OCI-M1 (cell line): ENCODE measurements at regions not wholly inside any gene's neighbourhood (a gene's known extent, or its start where the extent isn't known, plus 50 kb on each side); places are given as distances from the start of the nearest gene placed in this dataset.
"Not testable (repeated sequence)": the region's sequence is repeated elsewhere in the genome, so short reads cannot be mapped to it uniquely, and the experiment has no call there.

Experiments
- DNase-seq: peaks from one replicate; lab custom pipeline; 2025; lab: John Stamatoyannopoulos, UW

- no peak for DNase-seq
Measured at GRCh38 chr22:48515571-48516200, 1312.0 kb downstream of the BRD1 start.

GRCh38 chr22:48513929-48514328 is 1313.7 kb downstream of the BRD1 start:
- DNase-seq, result no peak

- DNase-seq, result no peak
Measured at GRCh38 chr22:48513446-48513845, 1314.2 kb downstream of the BRD1 start.

GRCh38 chr22:48511781-48512327 is 1315.8 kb downstream of the BRD1 start:
- DNase-seq, result no peak

- no peak for DNase-seq
Measured at GRCh38 chr22:48511211-48511610, 1316.5 kb downstream of the BRD1 start.

DNA sequence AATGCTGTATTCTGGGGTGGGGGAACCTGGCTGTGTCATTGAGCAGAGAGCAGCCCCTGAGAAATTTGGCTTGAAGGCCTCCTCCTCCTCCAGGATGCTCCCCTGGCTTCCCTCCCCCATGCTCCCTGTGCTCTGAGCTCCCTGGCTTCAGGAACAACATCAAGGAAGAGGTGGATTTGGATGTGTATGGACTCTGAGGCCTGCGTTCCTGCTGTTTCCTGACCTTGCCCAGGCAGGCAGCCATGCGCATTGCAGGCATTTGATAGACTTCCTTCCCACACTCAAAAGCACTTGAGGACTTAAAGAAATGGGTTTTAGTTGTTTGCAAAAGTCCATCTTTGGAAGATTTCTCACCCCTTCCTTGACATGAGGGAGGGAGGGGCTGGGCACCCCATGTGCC is 1317.1 kb downstream of the BRD1 start:
- no peak for DNase-seq

DNA sequence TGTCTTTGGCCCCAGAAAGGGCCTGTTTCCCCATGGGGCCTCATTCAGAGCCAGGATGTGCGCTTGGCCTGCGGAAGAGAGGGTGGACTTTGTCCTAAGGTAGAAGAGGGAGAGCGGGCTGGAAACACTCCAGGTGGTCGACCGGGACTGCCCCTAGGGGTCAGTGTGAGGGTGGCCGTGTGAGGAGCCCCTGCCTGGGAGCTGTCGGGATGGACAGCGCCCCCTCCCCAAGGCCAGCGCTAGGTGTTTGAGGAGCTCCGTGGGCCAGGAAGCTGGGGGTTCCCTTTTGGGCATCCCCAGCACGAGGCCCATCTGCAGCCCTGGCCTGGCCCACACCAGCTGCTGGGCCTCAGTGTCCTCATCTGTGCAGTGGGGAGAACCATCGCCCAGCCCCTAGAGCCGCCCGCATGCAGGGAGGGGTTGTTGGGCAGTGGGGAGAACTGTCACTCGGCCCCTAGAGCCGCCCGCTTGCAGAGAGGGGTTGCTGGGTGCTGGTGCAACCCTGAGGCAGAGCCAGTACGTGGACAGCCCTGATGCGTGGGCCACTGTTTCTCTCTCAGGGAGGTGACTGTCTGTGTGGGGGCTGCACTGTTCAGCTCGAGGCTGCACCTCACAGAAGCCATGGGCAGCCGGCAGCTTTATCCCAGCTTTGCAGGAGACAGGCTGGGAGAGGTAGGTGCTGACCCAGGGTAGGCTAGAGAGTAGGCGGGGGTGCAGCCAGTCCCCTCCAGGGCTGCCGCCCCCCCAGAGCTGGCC is 1319.9 kb downstream of the BRD1 start:
- DNase-seq, result no peak

DNA sequence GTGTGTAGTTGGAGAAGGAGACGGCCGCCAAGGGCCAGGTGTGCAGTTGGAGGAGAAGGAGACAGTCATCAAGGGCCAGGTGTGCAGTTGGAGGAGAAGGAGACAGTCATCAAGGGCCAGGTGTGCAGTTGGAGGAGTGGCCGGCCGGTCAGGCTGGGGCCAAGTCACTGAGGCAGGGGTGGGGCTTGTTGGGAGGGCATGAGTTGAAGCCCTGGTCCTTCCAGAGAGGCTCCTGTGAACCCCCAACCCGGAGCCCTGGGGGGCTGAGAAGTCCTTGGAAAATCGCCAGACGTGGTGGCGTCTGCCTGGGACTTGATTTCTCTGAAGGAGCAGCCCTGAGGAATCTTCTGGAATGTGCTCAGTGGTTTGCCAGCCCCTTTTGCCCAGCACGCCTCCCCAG is 1320.5 kb downstream of the BRD1 start:
- DNase-seq, result no peak

GRCh38 chr22:48506506-48507145 is 1321.0 kb downstream of the BRD1 start:
- DNase-seq, result no peak

- no peak for DNase-seq
Measured at GRCh38 chr22:48505891-48506290, 1321.8 kb downstream of the BRD1 start.

GRCh38 chr22:48504519-48505140 is 1323.0 kb downstream of the BRD1 start:
- no peak for DNase-seq

DNA sequence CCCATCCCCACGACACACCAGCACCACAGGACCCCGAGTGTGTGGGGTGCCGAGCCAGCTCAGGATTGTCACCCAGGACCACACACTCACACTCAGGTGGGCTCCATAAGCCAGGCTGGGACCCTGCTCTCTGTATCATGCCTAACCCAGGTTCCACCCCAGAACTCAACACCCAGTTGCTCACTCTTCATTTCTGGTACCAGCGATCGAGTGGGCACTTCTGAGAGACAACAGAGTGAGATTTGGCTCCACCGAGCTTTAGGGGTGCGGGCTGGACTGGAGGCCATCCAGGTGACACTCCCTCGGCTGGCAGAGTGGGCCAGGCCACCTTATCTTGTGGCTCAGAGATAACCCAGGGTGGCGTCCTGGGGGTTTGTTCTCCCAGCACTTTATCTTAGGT is 1323.8 kb downstream of the BRD1 start:
- DNase-seq, result no peak

GRCh38 chr22:48503035-48503625 is 1324.5 kb downstream of the BRD1 start:
- DNase-seq, result no peak

- no peak for DNase-seq
Measured at GRCh38 chr22:48501231-48501750, 1326.4 kb downstream of the BRD1 start.

DNA sequence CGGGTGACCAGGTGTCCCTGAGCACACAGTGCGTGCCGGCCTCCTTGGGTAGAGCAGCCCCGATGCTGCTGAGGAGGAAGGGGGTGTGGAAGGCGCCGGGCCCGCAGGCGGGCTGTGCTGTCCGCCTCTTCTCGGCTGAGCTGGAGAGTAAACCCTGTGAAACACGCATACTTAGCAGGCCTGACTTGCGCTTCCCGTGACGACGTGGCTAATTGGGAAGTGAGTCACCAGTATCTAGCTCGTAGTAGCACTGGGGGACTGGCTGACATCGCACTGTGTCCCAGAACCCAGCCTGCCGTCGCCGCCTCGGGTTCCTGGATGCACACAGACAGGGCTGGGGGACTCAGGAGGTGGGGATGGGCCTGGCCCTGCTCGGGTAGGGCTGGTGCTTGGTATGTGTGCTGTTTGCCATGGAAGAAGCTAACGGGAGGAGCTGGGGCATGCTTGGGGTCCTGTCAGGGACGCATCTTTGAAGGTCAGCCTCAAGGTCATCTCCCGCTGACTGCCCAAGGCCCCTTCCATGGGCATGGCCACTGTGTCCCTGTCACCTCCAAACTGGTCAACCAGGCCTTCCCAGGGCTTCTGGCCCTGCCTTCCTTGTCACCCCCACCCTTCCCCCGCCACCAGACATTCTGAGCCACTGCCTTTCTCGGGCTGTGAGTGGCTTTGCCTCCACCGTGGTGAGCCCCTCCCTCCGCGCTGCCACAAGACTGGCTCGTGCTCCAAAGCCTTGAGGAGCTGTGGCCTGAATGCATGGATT is 1327.0 kb downstream of the BRD1 start:
- no peak for DNase-seq

DNA sequence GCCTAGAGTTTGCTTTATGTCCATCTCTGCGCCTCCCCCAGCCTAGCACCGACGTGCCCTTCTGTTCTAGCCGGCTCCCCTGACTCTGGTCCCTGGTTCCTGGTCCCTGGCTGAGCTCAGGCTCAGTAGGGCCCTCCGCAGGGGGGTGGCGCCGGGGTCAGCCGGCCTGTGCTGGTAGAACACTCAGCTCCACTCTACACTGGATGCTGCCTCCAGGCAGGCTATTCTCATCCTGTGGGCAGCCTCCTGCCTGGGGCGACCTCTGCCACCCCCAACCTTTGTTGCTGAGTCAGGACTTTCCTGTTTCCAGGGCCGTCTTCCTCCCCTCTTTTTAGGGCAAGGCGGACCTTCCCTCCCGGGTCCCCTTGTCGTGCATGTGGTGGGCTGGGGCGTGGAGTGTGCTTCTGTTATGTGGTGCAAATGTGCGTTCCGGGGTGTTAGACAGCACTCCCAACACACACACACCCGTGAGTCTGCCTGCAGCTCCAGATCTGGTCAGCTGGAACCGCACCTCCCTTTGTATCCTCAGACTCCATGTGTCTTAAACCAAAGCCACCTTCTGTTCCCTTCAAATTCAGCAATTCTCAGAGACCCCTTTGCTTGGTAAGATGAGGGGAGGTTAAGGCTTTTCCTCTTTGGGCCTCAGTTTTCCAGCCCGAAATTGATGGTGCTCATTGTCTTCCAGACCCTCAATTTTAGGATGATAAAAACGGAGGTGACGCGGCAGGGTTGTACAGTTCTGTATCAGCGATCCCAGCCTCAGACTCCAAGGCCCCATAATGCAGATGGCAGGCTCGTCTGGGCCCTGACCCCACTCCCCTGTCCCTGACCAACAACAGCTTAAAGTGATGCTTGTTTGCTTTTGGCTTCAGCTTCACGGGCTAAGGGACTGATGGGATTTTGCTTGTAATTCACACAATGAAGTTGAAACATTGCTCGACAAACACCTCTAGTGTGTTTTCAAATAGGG is 1327.9 kb downstream of the BRD1 start:
- DNase-seq, result no peak

DNA sequence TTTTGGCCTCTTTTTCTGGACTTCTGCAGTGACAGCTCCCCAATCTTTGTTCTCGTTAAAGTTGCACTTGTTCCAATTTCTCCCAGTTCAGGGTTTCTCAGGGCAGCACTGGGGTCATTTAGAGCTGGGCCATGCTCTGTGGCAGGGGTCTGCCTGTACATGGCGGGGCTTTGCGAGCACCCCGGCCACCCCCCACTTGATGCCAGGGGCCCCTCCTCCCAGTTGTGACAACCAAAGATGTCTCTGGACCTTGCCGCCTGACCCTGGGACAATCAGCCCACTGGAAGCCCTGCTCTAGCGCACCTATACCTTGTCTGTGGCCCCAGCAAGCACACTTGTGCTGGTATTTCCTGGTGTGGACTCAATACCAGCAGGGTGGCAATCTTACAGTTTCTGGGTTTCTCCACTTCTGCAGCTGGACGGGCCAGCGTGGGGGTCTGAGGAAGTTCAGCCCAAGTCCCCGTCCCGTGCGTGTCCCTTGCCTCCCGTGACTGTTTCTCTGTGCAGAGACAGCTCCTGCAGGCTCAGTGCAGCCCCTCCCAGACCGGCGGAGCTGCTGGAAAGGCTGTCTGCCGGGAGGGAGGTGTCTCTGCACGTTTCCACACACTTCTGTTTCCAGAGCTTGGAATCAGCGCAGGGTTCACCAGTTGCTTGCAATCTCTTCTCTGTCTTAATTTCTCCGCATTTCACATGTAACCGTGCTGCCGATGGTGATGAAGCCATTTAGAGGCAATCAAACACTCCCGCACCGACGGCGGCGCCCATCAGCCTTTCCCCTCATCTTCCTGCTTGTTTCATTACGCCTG is 1328.9 kb downstream of the BRD1 start:
- DNase-seq, result no peak

DNA sequence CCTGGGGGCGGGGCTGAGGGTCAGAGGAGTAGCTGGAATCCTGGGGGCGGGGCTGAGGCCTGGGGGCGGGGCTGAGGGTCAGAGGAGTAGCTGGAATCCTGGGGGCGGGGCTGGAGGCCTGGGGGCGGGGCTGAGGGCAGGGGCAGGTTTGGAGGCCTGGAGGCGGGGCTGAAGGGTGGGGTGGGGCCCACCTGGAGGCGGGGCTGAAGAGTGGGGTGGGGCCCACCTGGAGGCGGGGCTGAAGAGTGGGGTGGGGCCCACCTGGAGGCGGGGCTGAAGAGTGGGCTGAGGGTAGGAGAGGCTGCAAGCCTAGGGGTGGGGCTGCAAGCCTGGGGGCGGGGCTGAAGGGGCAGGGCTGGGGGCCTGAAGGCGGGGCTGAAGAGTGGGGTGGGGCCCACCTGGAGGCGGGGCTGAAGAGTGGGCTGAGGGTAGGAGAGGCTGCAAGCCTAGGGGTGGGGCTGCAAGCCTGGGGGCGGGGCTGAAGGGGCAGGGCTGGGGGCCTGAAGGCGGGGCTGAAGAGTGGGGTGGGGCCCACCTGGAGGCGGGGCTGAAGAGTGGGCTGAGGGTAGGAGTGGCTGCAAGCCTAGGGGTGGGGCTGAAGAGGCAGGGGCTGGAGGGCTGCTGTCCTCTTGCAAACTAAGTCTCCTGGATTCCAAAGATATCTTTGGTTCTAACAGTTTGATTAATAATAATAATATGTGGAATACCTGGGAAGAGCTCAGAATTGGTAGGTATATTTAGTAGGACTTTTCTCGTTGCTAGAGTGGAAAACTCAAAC is 1329.7 kb downstream of the BRD1 start:
- DNase-seq, result not testable (repeated sequence)
